Parathyroid adenoma (tissue), 2 donors: ENCODE measurements at regions not wholly inside any gene's neighbourhood (a gene's known extent, or its start where the extent isn't known, plus 50 kb on each side); places are given as distances from the start of the nearest gene placed in this dataset.

Source experiments
- H2AFZ ChIP-seq: fragments of 300-600 bp; sonication (generic); one replicate; pipeline ENCODE4 v1.7.0; 2017; ENCODE audit warnings: antibody characterized with exemption, mild to moderate bottlenecking
- H3K27ac ChIP-seq: fragments of 300-600 bp; sonication (generic); one replicate; pipeline ENCODE4 v1.7.0; 2017
- H3K27me3 ChIP-seq: fragments of 300-600 bp; sonication (generic); one replicate; pipeline ENCODE4 v1.7.0; 2017; ENCODE audit warnings: low read length; ENCODE audit not compliant: control insufficient read depth, insufficient read depth
- H3K36me3 ChIP-seq: fragments of 300-600 bp; sonication (generic); one replicate; pipeline ENCODE4 v1.7.0; 2017; ENCODE audit warnings: low read length; ENCODE audit not compliant: control insufficient read depth, insufficient read depth
- H3K4me1 ChIP-seq: fragments of 300-600 bp; sonication (generic); one replicate; pipeline ENCODE4 v1.7.0; 2017; ENCODE audit warnings: control low read depth
- H3K4me2 ChIP-seq: fragments of 300-600 bp; sonication (generic); one replicate; pipeline ENCODE4 v1.7.0; 2017; ENCODE audit warnings: low read length
- H3K4me3 ChIP-seq: fragments of 300-600 bp; sonication (generic); one replicate; pipeline ENCODE4 v1.7.0; 2017; ENCODE audit warnings: low read depth, low read length
- H3K79me2 ChIP-seq: fragments of 300-600 bp; sonication (generic); one replicate; pipeline ENCODE4 v1.7.0; 2017; ENCODE audit warnings: control low read depth
- H3K9ac ChIP-seq: fragments of 300-600 bp; sonication (generic); one replicate; pipeline ENCODE4 v1.7.0; 2017; ENCODE audit warnings: mild to moderate bottlenecking
- H3K9me3 ChIP-seq: fragments of 300-600 bp; sonication (generic); one replicate; pipeline ENCODE4 v1.7.0; 2017; ENCODE audit warnings: low read length; ENCODE audit not compliant: control insufficient read depth
- CTCF ChIP-seq: fragments of 300-600 bp; sonication (generic); IDR thresholded peaks from one replicate; pipeline ENCODE4 v1.7.0; 2017; ENCODE audit warnings: antibody characterized with exemption, mild to moderate bottlenecking
- donor health status: primary hyperparathyroidism.

GRCh38 chr14:56956182-56956581 lies 145.9 kb upstream of the OTX2 start:
- no peak for TF ChIP-seq CTCF
- Histone ChIP-seq H3K27me3 (no peaks in the 10 kb centered on the region), H3K79me2 (no peaks in the 10 kb centered on the region), H2AFZ (no peak overlapping the region), H3K36me3 (no peaks in the 10 kb centered on the region), H3K9me3 (no peaks in the 10 kb centered on the region), H3K9ac (no peak overlapping the region), H3K4me1 (no peaks in the 10 kb centered on the region), H3K4me2 (no peak overlapping the region), H3K4me3 (no peak overlapping the region), H3K27ac (no peak overlapping the region)

GRCh38 chr14:56955745-56956144 lies 145.5 kb upstream of the OTX2 start:
- H3K9ac ChIP-seq: no peak overlapping the region
- H3K36me3 ChIP-seq: no peaks in the 10 kb centered on the region
- H3K9me3 ChIP-seq: no peaks in the 10 kb centered on the region
- no peak for TF ChIP-seq CTCF
- H3K4me1 ChIP-seq: no peaks in the 10 kb centered on the region
- no peak overlapping the region for H3K27ac ChIP-seq
- H3K79me2 ChIP-seq: no peaks in the 10 kb centered on the region
- H2AFZ ChIP-seq: no peak overlapping the region
- H3K4me3 ChIP-seq: no peak overlapping the region
- H3K4me2 ChIP-seq: no peak overlapping the region
- H3K27me3 ChIP-seq: no peaks in the 10 kb centered on the region

GRCh38 chr14:56953884-56954283 lies 143.6 kb upstream of the OTX2 start:
- Histone ChIP-seq H3K27me3 (no peaks in the 10 kb centered on the region), H3K79me2 (no peaks in the 10 kb centered on the region), H3K4me2 (no peak overlapping the region), H2AFZ (no peak overlapping the region), H3K9me3 (no peaks in the 10 kb centered on the region), H3K36me3 (no peaks in the 10 kb centered on the region), H3K4me1 (no peaks in the 10 kb centered on the region), H3K9ac (no peak overlapping the region), H3K27ac (no peak overlapping the region), H3K4me3 (no peak overlapping the region)
- no peak for TF ChIP-seq CTCF

GRCh38 chr14:56952766-56953473 lies 142.6 kb upstream of the OTX2 start:
- TF ChIP-seq CTCF: no peak
- Histone ChIP-seq H3K27ac (no peak overlapping the region), H3K36me3 (no peaks in the 10 kb centered on the region), H2AFZ (no peak overlapping the region), H3K27me3 (no peaks in the 10 kb centered on the region), H3K4me3 (no peak overlapping the region), H3K4me1 (no peaks in the 10 kb centered on the region), H3K79me2 (no peaks in the 10 kb centered on the region), H3K4me2 (no peak overlapping the region), H3K9ac (no peak overlapping the region), H3K9me3 (no peaks in the 10 kb centered on the region)

DNA sequence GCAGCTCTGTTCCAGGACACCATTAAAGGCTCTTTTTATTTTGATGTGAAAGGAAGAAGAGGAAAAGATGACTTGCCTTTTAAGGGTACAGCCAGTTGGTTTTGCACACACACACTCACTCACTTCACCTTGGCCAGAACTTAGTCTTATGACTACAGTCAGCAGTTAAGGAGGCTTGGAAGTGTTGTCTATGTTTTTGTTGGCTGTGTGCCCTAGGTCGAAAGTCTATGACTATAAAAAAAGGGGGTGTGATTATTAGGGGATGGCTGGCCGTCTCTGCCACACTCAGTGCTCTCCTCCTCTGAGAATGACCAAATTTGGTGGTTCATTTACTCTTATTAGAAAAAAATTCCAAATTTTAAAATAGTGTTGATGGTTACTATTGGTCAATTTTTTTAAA lies 139.5 kb upstream of the OTX2 start:
- Histone ChIP-seq H3K9me3 (no peaks in the 10 kb centered on the region), H3K4me3 (no peak overlapping the region), H3K9ac (no peak overlapping the region), H3K27me3 (no peaks in the 10 kb centered on the region), H2AFZ (no peak overlapping the region), H3K79me2 (no peaks in the 10 kb centered on the region), H3K4me1 (no peaks in the 10 kb centered on the region), H3K36me3 (no peaks in the 10 kb centered on the region), H3K27ac (no peak overlapping the region), H3K4me2 (no peak overlapping the region)
- no peak for TF ChIP-seq CTCF
